ENCODE measurements at regions not wholly inside any gene's neighbourhood (a gene's known extent, or its start where the extent isn't known, plus 50 kb on each side); places are given as distances from the start of the nearest gene placed in this dataset.
A peak's percentile ranks its signal among the peaks of the same experiment; 100 is the strongest.
"Not testable (repeated sequence)": the region's sequence is repeated elsewhere in the genome, so short reads cannot be mapped to it uniquely, and the experiment has no call there.

DNA sequence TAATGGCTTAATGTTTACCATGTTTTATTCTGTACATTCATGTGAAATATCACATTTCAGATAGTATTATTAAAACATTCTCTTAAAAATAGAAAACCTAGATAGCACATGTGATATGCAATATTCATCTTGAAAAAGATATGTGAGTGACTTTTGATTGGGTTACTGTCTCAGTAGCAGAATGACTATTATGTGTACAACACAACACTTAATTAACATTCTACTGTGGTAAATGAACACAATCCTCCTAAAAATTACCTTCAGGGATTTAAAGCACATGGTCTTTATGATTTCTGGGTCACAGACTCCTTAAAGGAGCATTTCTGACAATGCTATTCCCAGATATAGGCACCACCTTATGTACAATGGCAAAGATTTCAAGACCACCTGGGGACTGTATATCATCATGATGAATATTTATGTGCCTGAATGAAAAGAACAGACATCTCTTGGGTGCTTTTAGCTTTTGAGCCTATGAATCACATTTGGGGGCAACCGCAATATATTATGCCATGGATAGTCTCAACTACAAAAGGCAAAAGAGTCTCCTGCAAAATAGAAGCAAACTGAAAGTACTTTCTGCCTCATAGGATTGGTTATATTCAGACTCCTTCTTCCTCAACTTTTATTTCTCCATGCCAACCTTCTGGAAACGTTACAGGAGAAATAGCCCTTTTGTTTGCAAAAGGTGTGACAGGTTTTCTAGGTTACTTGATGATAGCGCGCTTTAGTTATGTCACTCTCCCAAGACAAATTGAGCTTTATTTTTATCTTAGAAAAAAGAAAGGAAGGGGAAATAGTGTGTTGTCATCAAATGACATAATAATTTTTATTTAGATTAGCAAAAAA lies 259.0 kb downstream of the CALCRL start:
- POLR2A ChIA-PET, result no interaction called here
- H3K27ac Mint-ChIP-seq, result no peak overlapping the region

DNA sequence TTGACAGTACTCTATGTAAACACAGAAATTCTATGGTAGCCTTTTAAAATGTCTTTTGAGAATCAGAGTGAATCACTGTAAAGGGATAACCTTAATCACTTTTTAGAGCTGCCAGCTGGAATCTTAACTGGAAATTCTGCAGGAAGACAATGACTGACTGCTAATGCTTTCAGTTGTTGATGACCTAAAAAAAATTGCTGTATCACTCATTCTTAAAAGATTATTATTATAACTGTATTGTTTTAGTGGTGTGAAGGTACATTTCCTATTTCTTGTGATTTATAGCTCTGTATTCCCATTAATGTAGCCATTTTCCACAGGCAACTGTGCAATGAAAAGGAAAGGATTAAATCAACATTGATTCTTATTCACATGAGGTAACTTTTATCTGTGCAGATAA lies 260.5 kb downstream of the CALCRL start:
- no peak overlapping the region for H3K4me3 ChIP-seq (ENCODE audit: low read length)
- no peak overlapping the region for H3K27ac ChIP-seq (ENCODE audit: low read depth, low read length)
- no peaks in the 10 kb centered on the region for H3K27me3 ChIP-seq (ENCODE audit: insufficient read depth, low read length, poor library complexity, severe bottlenecking)
- Mint-ChIP-seq H3K27me3 (no peaks in the 10 kb centered on the region), H3K4me1 (no peaks in the 10 kb centered on the region), H3K4me3 (no peak overlapping the region), H3K27ac (no peak overlapping the region), H3K9me3 (peaks cover 0 to 7% (median 0%) of the 10 kb centered on the region in 5 donors), H3K36me3 (no peaks in the 10 kb centered on the region)
- no peaks in the 10 kb centered on the region for H3K9me3 ChIP-seq (ENCODE audit: low read length)
- H3K4me1 ChIP-seq (ENCODE audit: insufficient read depth, low read length), result no peaks in the 10 kb centered on the region
- no peak for DNase-seq
- ChIA-PET POLR2A (no interaction called here), CTCF (no interaction called here)
- H3K36me3 ChIP-seq (ENCODE audit: insufficient read depth, low read length), result no peaks in the 10 kb centered on the region

More for the DNA sequence above, 259.0 kb downstream of the CALCRL start:
- no peaks in the 10 kb centered on the region for H3K36me3 ChIP-seq (ENCODE audit: insufficient read depth, low read length)
- DNase-seq, result no peak
- H3K27ac ChIP-seq (ENCODE audit: low read depth, low read length), result no peak overlapping the region
- peaks cover 0 to 5% (median 0%) of the 10 kb centered on the region in 5 donors for H3K9me3 Mint-ChIP-seq
- no peaks in the 10 kb centered on the region for H3K4me1 Mint-ChIP-seq
- no peak overlapping the region for H3K4me3 ChIP-seq (ENCODE audit: low read length)
- no peaks in the 10 kb centered on the region for H3K27me3 ChIP-seq (ENCODE audit: insufficient read depth, low read length, poor library complexity, severe bottlenecking)
- no peaks in the 10 kb centered on the region for H3K4me1 ChIP-seq (ENCODE audit: insufficient read depth, low read length)
- H3K4me3 Mint-ChIP-seq, result no peak overlapping the region
- CTCF ChIA-PET, result no interaction called here
- no peaks in the 10 kb centered on the region for H3K36me3 Mint-ChIP-seq
- H3K27me3 Mint-ChIP-seq, result no peaks in the 10 kb centered on the region
- no peaks in the 10 kb centered on the region for H3K9me3 ChIP-seq (ENCODE audit: low read length)

- H3K9me3 ChIP-seq (ENCODE audit: low read length), result no peaks in the 10 kb centered on the region
- H3K27ac Mint-ChIP-seq, result peak overlapping the region in 1 of 8 donors; percentile 9
- no peaks in the 10 kb centered on the region for H3K36me3 Mint-ChIP-seq
- no peaks in the 10 kb centered on the region for H3K27me3 ChIP-seq (ENCODE audit: insufficient read depth, low read length, poor library complexity, severe bottlenecking)
- no peaks in the 10 kb centered on the region for H3K27me3 Mint-ChIP-seq
- H3K27ac ChIP-seq (ENCODE audit: low read depth, low read length), result no peak overlapping the region
- no peak for DNase-seq
- no peaks in the 10 kb centered on the region for H3K4me1 Mint-ChIP-seq
- H3K4me1 ChIP-seq (ENCODE audit: insufficient read depth, low read length), result no peaks in the 10 kb centered on the region
- H3K4me3 Mint-ChIP-seq, result no peak overlapping the region
- CTCF ChIA-PET, result no interaction called here
- H3K4me3 ChIP-seq (ENCODE audit: low read length), result no peak overlapping the region
- H3K9me3 Mint-ChIP-seq, result peaks cover 0 to 10% (median 0%) of the 10 kb centered on the region in 5 donors
- H3K36me3 ChIP-seq (ENCODE audit: insufficient read depth, low read length), result no peaks in the 10 kb centered on the region
- POLR2A ChIA-PET, result no interaction called here
Measured at GRCh38 chr2:187180529-187180928, 267.5 kb downstream of the CALCRL start.

GRCh38 chr2:187178876-187179275 lies 269.2 kb downstream of the CALCRL start:
- H3K27me3 ChIP-seq (ENCODE audit: insufficient read depth, low read length, poor library complexity, severe bottlenecking); H3K4me1 ChIP-seq (ENCODE audit: insufficient read depth, low read length); H3K27ac Mint-ChIP-seq; CTCF ChIA-PET; H3K9me3 Mint-ChIP-seq; H3K4me1 Mint-ChIP-seq; H3K36me3 ChIP-seq (ENCODE audit: insufficient read depth, low read length); H3K27me3 Mint-ChIP-seq; H3K9me3 ChIP-seq (ENCODE audit: low read length); DNase-seq; H3K4me3 ChIP-seq (ENCODE audit: low read length); H3K27ac ChIP-seq (ENCODE audit: low read depth, low read length); H3K36me3 Mint-ChIP-seq; H3K4me3 Mint-ChIP-seq; POLR2A ChIA-PET: not testable (repeated sequence)

GRCh38 chr2:187177253-187177652 lies 270.8 kb downstream of the CALCRL start:
- no peaks in the 10 kb centered on the region for H3K27me3 Mint-ChIP-seq
- H3K27ac Mint-ChIP-seq, result no peak overlapping the region
- H3K27ac ChIP-seq (ENCODE audit: low read depth, low read length), result no peak overlapping the region
- no peak overlapping the region for H3K4me3 Mint-ChIP-seq
- H3K9me3 ChIP-seq (ENCODE audit: low read length), result no peaks in the 10 kb centered on the region
- peaks cover 0 to 7% (median 0%) of the 10 kb centered on the region in 5 donors for H3K9me3 Mint-ChIP-seq
- no peaks in the 10 kb centered on the region for H3K4me1 ChIP-seq (ENCODE audit: insufficient read depth, low read length)
- POLR2A ChIA-PET, result no interaction called here
- no peak overlapping the region for H3K4me3 ChIP-seq (ENCODE audit: low read length)
- H3K27me3 ChIP-seq (ENCODE audit: insufficient read depth, low read length, poor library complexity, severe bottlenecking), result no peaks in the 10 kb centered on the region
- H3K36me3 Mint-ChIP-seq, result no peaks in the 10 kb centered on the region
- no peaks in the 10 kb centered on the region for H3K4me1 Mint-ChIP-seq
- DNase-seq, result no peak
- no peaks in the 10 kb centered on the region for H3K36me3 ChIP-seq (ENCODE audit: insufficient read depth, low read length)
- CTCF ChIA-PET, result no interaction called here

GRCh38 chr2:187174582-187174981 lies 273.5 kb downstream of the CALCRL start:
- H3K4me1 Mint-ChIP-seq, result no peaks in the 10 kb centered on the region
- DNase-seq, result no peak
- Histone ChIP-seq H3K27me3 (ENCODE audit: insufficient read depth, low read length, poor library complexity, severe bottlenecking) (no peaks in the 10 kb centered on the region), H3K36me3 (ENCODE audit: insufficient read depth, low read length) (no peaks in the 10 kb centered on the region), H3K9me3 (ENCODE audit: low read length) (no peaks in the 10 kb centered on the region), H3K4me1 (ENCODE audit: insufficient read depth, low read length) (no peaks in the 10 kb centered on the region), H3K27ac (ENCODE audit: low read depth, low read length) (no peak overlapping the region), H3K4me3 (ENCODE audit: low read length) (no peak overlapping the region)
- no peak overlapping the region for H3K27ac Mint-ChIP-seq
- peaks cover 0 to 5% (median 0%) of the 10 kb centered on the region in 5 donors for H3K9me3 Mint-ChIP-seq
- ChIA-PET CTCF (no interaction called here), POLR2A (no interaction called here)
- no peak overlapping the region for H3K4me3 Mint-ChIP-seq
- no peaks in the 10 kb centered on the region for H3K36me3 Mint-ChIP-seq
- no peaks in the 10 kb centered on the region for H3K27me3 Mint-ChIP-seq

GRCh38 chr2:187171318-187171717 lies 276.7 kb downstream of the CALCRL start:
- Histone ChIP-seq H3K27me3 (ENCODE audit: insufficient read depth, low read length, poor library complexity, severe bottlenecking) (no peaks in the 10 kb centered on the region), H3K9me3 (ENCODE audit: low read length) (no peaks in the 10 kb centered on the region), H3K4me1 (ENCODE audit: insufficient read depth, low read length) (no peaks in the 10 kb centered on the region), H3K36me3 (ENCODE audit: insufficient read depth, low read length) (no peaks in the 10 kb centered on the region), H3K27ac (ENCODE audit: low read depth, low read length) (no peak overlapping the region), H3K4me3 (ENCODE audit: low read length) (no peak overlapping the region)
- Mint-ChIP-seq H3K9me3 (peaks cover 0 to 2% (median 0%) of the 10 kb centered on the region in 5 donors), H3K27ac (no peak overlapping the region), H3K27me3 (no peaks in the 10 kb centered on the region), H3K4me3 (no peak overlapping the region), H3K4me1 (no peaks in the 10 kb centered on the region), H3K36me3 (no peaks in the 10 kb centered on the region)
- DNase-seq, result no peak
- ChIA-PET CTCF (no interaction called here), POLR2A (no interaction called here)

GRCh38 chr2:187169864-187170263 lies 278.2 kb downstream of the CALCRL start:
- no peaks in the 10 kb centered on the region for H3K4me1 ChIP-seq (ENCODE audit: insufficient read depth, low read length)
- H3K4me3 Mint-ChIP-seq, result no peak overlapping the region
- H3K9me3 ChIP-seq (ENCODE audit: low read length), result no peaks in the 10 kb centered on the region
- peaks cover 0 to 4% (median 0%) of the 10 kb centered on the region in 5 donors for H3K9me3 Mint-ChIP-seq
- no peaks in the 10 kb centered on the region for H3K36me3 Mint-ChIP-seq
- no peaks in the 10 kb centered on the region for H3K36me3 ChIP-seq (ENCODE audit: insufficient read depth, low read length)
- H3K27ac Mint-ChIP-seq, result no peak overlapping the region
- no peaks in the 10 kb centered on the region for H3K27me3 Mint-ChIP-seq
- POLR2A ChIA-PET, result no interaction called here
- no peak for DNase-seq
- no peaks in the 10 kb centered on the region for H3K27me3 ChIP-seq (ENCODE audit: insufficient read depth, low read length, poor library complexity, severe bottlenecking)
- CTCF ChIA-PET, result no interaction called here
- no peaks in the 10 kb centered on the region for H3K4me1 Mint-ChIP-seq
- H3K27ac ChIP-seq (ENCODE audit: low read depth, low read length), result no peak overlapping the region
- H3K4me3 ChIP-seq (ENCODE audit: low read length), result no peak overlapping the region

Measured in CD8-positive, alpha-beta memory T cell (primary cell).